ENCODE measurements at regions not wholly inside any gene's neighbourhood (a gene's known extent, or its start where the extent isn't known, plus 50 kb on each side); places are given as distances from the start of the nearest gene placed in this dataset.
"Not testable (repeated sequence)": the region's sequence is repeated elsewhere in the genome, so short reads cannot be mapped to it uniquely, and the experiment has no call there.

DNA sequence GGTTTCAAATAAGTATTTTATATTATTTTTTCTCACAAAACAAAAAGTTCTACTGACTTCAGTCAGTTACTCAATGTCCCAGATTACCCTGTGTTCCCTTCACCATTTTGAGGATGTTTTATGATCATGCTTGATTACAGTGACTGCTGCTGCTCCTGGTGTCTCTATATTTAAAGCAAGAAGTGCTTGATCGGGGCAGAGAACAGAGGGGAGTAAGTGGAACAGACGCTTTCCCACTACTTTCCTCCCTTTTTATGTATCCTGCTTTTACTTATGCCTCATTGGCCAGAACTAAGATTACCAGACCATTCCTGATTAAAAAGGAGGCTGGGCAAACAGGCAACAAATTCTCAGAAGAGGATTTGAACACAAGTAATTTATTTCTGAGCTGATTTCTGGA is 612.1 kb downstream of the VGLL3 start:
- DNase-seq: no peak
- Histone ChIP-seq H3K9me3 (peaks cover 0 to 13% (median 0%) of the 10 kb centered on the region in 8 donors), H3K36me3 (no peaks in the 10 kb centered on the region), H3K4me3 (no peak overlapping the region), H3K27ac (no peak overlapping the region), H3K27me3 (replicated peaks in 1 of 7) (no peaks in the 10 kb centered on the region), H3K4me1 (no peaks in the 10 kb centered on the region)
- TF ChIP-seq POLR2AphosphoS5 (IDR thresholded peaks at IDR 0.05) (no peak), POLR2A (IDR thresholded peaks at IDR 0.05) (no peak)
- TF ChIP-seq, protein P1, sequence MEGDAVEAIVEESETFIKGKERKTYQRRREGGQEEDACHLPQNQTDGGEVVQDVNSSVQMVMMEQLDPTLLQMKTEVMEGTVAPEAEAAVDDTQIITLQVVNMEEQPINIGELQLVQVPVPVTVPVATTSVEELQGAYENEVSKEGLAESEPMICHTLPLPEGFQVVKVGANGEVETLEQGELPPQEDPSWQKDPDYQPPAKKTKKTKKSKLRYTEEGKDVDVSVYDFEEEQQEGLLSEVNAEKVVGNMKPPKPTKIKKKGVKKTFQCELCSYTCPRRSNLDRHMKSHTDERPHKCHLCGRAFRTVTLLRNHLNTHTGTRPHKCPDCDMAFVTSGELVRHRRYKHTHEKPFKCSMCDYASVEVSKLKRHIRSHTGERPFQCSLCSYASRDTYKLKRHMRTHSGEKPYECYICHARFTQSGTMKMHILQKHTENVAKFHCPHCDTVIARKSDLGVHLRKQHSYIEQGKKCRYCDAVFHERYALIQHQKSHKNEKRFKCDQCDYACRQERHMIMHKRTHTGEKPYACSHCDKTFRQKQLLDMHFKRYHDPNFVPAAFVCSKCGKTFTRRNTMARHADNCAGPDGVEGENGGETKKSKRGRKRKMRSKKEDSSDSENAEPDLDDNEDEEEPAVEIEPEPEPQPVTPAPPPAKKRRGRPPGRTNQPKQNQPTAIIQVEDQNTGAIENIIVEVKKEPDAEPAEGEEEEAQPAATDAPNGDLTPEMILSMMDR (IDR thresholded peaks at IDR 0.05 in 8 of 11, conservative IDR thresholded peaks at IDR 0.05 in 3 of 11): no peak
- 73 to 86% (median 81%) methylated on average over 2 of the region's 2 CpGs for WGBS, 5 donors
- intact Hi-C loops (cut with DNase I; ENCODE audit: low total_unique reads): no loop called here

DNA sequence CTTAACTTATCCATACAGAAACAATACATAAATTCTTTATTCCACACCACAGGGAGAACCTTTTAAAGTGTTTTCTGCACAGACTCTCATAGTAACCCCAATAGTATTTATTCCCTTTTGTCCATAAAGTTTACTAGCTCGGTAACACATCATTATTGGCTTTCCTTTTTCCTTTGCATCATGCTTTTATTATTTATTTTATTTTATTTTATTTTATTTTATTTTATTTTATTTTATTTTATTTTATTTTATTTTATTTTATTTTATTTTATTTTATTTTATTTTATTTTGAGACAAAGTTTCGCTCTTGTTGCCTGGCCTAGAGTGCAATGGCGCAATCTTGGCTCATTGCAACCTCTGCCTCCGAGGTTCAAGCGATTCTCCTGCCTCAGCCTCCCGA is 655.4 kb downstream of the VGLL3 start:
- H3K9me3 ChIP-seq; H3K4me1 ChIP-seq; H3K27ac ChIP-seq; H3K4me3 ChIP-seq; H3K27me3 ChIP-seq (replicated peaks in 1 of 7); intact Hi-C loops (cut with DNase I; ENCODE audit: low total_unique reads); H3K36me3 ChIP-seq; DNase-seq: not testable (repeated sequence)
- WGBS, 5 donors: 84 to 92% (median 89%) methylated on average over 6 of the region's 6 CpGs

DNA sequence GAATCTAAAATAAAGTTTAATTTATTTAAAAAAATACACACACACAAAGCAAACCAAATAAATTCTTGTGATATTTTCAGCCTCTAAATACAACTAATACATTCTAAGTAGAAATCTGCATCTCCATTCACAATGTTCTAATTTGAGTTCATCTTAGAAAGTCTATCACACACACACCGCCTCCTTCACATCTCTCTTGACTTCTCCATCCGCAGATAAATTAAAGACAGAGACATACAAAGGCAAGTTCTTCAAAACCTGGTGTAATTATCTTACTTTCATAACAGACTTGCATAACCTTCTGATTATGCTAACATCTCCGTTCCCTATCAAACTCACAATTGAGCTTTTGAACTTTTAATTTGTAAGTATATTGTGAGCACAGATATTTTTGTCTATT is 657.3 kb downstream of the VGLL3 start:
- H3K4me3 ChIP-seq: no peak overlapping the region
- no peaks in the 10 kb centered on the region for H3K9me3 ChIP-seq
- H3K27me3 ChIP-seq (replicated peaks in 1 of 7): no peaks in the 10 kb centered on the region
- no peaks in the 10 kb centered on the region for H3K4me1 ChIP-seq
- TF ChIP-seq, protein P1 (IDR thresholded peaks at IDR 0.05 in 8 of 11, conservative IDR thresholded peaks at IDR 0.05 in 3 of 11): no peak
- no peak for TF ChIP-seq POLR2A (IDR thresholded peaks at IDR 0.05)
- no peak for TF ChIP-seq POLR2AphosphoS5 (IDR thresholded peaks at IDR 0.05)
- 88 to 97% (median 93%) methylated on average over 3 of the region's 3 CpGs for WGBS, 5 donors
- no peak overlapping the region for H3K27ac ChIP-seq
- H3K36me3 ChIP-seq: no peaks in the 10 kb centered on the region
- intact Hi-C loops (cut with DNase I; ENCODE audit: low total_unique reads): no loop called here
- no peak for DNase-seq

DNA sequence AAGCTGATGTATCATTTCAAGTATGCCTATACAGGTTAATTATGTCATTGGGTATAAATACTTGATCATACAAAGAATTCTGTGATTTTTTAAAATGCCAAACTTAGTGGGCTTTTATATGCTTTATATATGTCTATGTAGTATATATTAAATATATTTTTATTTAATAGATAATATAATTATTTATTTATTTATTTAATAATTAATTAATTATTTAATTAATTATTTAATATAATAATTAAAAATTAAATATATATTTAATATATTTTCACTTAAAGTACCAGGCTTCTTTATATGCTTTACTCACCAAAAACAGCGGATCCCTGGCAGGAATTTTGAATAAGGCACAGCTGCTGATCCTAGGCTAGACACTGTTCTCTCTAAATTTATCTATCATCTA is 687.0 kb downstream of the VGLL3 start:
- TF ChIP-seq POLR2AphosphoS5 (IDR thresholded peaks at IDR 0.05) (no peak), POLR2A (IDR thresholded peaks at IDR 0.05) (no peak)
- TF ChIP-seq, protein P1 (IDR thresholded peaks at IDR 0.05 in 8 of 11, conservative IDR thresholded peaks at IDR 0.05 in 3 of 11): no peak
- 95 to 100% (median 97%) methylated on average over 1 of the region's 1 CpG for whole genome bisulfite sequencing, 5 donors
- H3K27ac ChIP-seq: no peak overlapping the region
- no peak overlapping the region for H3K4me3 ChIP-seq
- no peaks in the 10 kb centered on the region for H3K4me1 ChIP-seq
- intact Hi-C loops (cut with DNase I; ENCODE audit: low total_unique reads): no loop called here
- H3K9me3 ChIP-seq: peaks cover 0 to 4% (median 0%) of the 10 kb centered on the region in 8 donors
- no peaks in the 10 kb centered on the region for H3K36me3 ChIP-seq
- DNase-seq: no peak
- no peaks in the 10 kb centered on the region for H3K27me3 ChIP-seq (replicated peaks in 1 of 7)
